HCT116 (cell line): ENCODE measurements at regions not wholly inside any gene's neighbourhood (a gene's known extent, or its start where the extent isn't known, plus 50 kb on each side); places are given as distances from the start of the nearest gene placed in this dataset.

Experiments used
- ATAC-seq: fragments of 200-7000 bp; cut with Tn5 transposase; 2 replicates; pipeline ENCODE4 v1.9.1; 2020; ENCODE audit warnings: mild to moderate bottlenecking, moderate library complexity
- BruUV-seq: library from RNA; stranded (reverse); fragments of 400-500 nt; replicated peaks from 2 replicates; lab custom pipeline; 2021; lab: Mats Ljungman, UMichigan
- CTCF ChIA-PET: fragments of 300-600 bp; sonication (Branson Sonifier 250); formaldehyde crosslinking; loops from one replicate; lab custom pipeline; 2021; ENCODE audit warnings: antibody characterized with exemption; lab: Charles Lee
- POLR2A ChIA-PET: fragments of 300-600, 350-600 bp; sonication (Branson Sonifier 250); formaldehyde crosslinking; loops from one replicate; lab custom pipeline; 2021; ENCODE audit warnings: antibody characterized with exemption; lab: Charles Lee
- RAD21 ChIA-PET, 2 experiments: fragments of 300-600 bp; sonication (Branson Sonifier 250); formaldehyde crosslinking; loops; one replicate each; lab custom pipeline; 2023; ENCODE audit warnings: low total read pairs in 2 of 2; ENCODE audit not compliant: uncharacterized antibody in 2 of 2, unreplicated experiment in 2 of 2, low non-redundant PET in 1 of 2; lab: Charles Lee
- DNase-seq: peaks from one replicate; pipeline ENCODE4 v3.0.0-alpha.2; 2010; ENCODE audit warnings: low read depth, low spot score
- H2AFZ ChIP-seq: fragments of 200-600 bp; shearing (Covaris generic), sonication (generic); 2 replicates; pipeline ENCODE4 v1.6.1; 2017; ENCODE audit warnings: low read depth, mixed run types, mixed read lengths, antibody characterized with exemption, low read length; ENCODE audit not compliant: poor library complexity, severe bottlenecking
- H3K27ac ChIP-seq: 2 replicates; pipeline ENCODE4 v1.5.1; 2012; ENCODE audit warnings: low read depth, low read length
- H3K27me3 ChIP-seq: fragments of 200-600 bp; sonication (generic); 2 replicates; pipeline ENCODE4 v1.6.1; 2016; ENCODE audit warnings: mixed run types, low read length, mixed read lengths; ENCODE audit not compliant: insufficient read depth
- H3K36me3 ChIP-seq, 2 experiments: fragments of 200-500 bp in 1 of 2; fragments of 200-600 bp in 1 of 2; sonication (Bioruptor generic) in 1 of 2; sonication (generic) in 1 of 2; 2 replicates each; pipeline versions ENCODE4 v1.5.1 to v1.6.1; 2014 to 2016; ENCODE audit warnings: low read length in 2 of 2, inconsistent platforms in 1 of 2, mixed read lengths in 1 of 2, mixed run types in 1 of 2; ENCODE audit not compliant: insufficient read depth in 2 of 2, control insufficient read depth in 1 of 2
- H3K4me1 ChIP-seq, 2 experiments: fragments of 200-600 bp in 1 of 2; sonication (generic) in 1 of 2; 2 replicates each; pipeline versions ENCODE4 v1.5.1 to v1.6.1; 2012 to 2017; ENCODE audit warnings: low read length in 2 of 2, inconsistent platforms in 1 of 2, mild to moderate bottlenecking in 1 of 2, mixed read lengths in 1 of 2, mixed run types in 1 of 2, moderate library complexity in 1 of 2; ENCODE audit not compliant: insufficient read depth in 2 of 2, control insufficient read depth in 1 of 2
- H3K4me2 ChIP-seq: fragments of 200-600 bp; sonication (generic); 2 replicates; pipeline ENCODE4 v1.6.1; 2017; ENCODE audit warnings: mixed run types, low read length, mixed read lengths
- H3K4me3 ChIP-seq, 2 experiments: fragments of 200-600 bp in 1 of 2; sonication (generic) in 1 of 2; replicated peaks in 1 of 2; 2 replicates each; pipeline ENCODE4 v1.5.1; 2011 to 2016; ENCODE audit warnings: low read length in 2 of 2, control low read depth in 1 of 2, low read depth in 1 of 2, mild to moderate bottlenecking in 1 of 2, mixed read lengths in 1 of 2, mixed run types in 1 of 2
- H3K79me2 ChIP-seq: fragments of 200-600 bp; sonication (generic); 2 replicates; pipeline ENCODE4 v1.6.1; 2017; ENCODE audit warnings: mild to moderate bottlenecking, mixed run types, low read length, moderate library complexity, mixed read lengths; ENCODE audit not compliant: insufficient read depth
- H3K9ac ChIP-seq: fragments of 200-600 bp; sonication (generic); 2 replicates; pipeline ENCODE4 v1.6.1; 2016; ENCODE audit warnings: low read length, mixed read lengths
- H3K9me2 ChIP-seq: fragments of 200-600 bp; sonication (generic), shearing (Covaris generic); 2 replicates; pipeline ENCODE4 v1.6.1; 2017; ENCODE audit warnings: mixed run types, mild to moderate bottlenecking, moderate library complexity; ENCODE audit not compliant: insufficient read depth
- H3K9me3 ChIP-seq, 2 experiments: fragments of 200-500 bp in 1 of 2; fragments of 200-600 bp in 1 of 2; sonication (Bioruptor generic) in 1 of 2; sonication (generic) in 1 of 2; 2 replicates each; pipeline ENCODE4 v1.6.1; 2014 to 2017; ENCODE audit warnings: low read length in 2 of 2, mixed read lengths in 2 of 2, inconsistent platforms in 1 of 2, low read depth in 1 of 2, mild to moderate bottlenecking in 1 of 2, mixed run types in 1 of 2, moderate library complexity in 1 of 2; ENCODE audit not compliant: control insufficient read depth in 1 of 2, insufficient read depth in 1 of 2
- H4K20me1 ChIP-seq: fragments of 200-600 bp; sonication (generic), shearing (Covaris generic); 2 replicates; pipeline ENCODE4 v1.6.1; 2017; ENCODE audit warnings: mixed run types, mild to moderate bottlenecking, moderate library complexity; ENCODE audit not compliant: insufficient read depth
- ATF3 ChIP-seq: IDR thresholded peaks from 2 replicates; pipeline ENCODE4 v1.6.1; 2012
- ELF1 ChIP-seq: IDR thresholded peaks from 2 replicates; pipeline ENCODE4 v1.6.1; 2012; ENCODE audit warnings: low read depth, borderline replicate concordance
- JUND ChIP-seq: IDR thresholded peaks from 2 replicates; pipeline ENCODE4 v1.6.1; 2012
- RAD21 ChIP-seq: IDR thresholded peaks from 2 replicates; pipeline ENCODE4 v1.6.1; 2012; ENCODE audit warnings: low read depth, mild to moderate bottlenecking
- ZNF274 ChIP-seq: fragments of 200-500 bp; sonication (Bioruptor generic); IDR thresholded peaks from 2 replicates; pipeline ENCODE4 v1.6.1; 2014; ENCODE audit warnings: mild to moderate bottlenecking, low read depth, low read length, inconsistent platforms
- intact Hi-C: fragments of 100-400 bp; cut with micrococcal nuclease; formaldehyde crosslinking; loops from 2 replicates; pipeline ENCODE4 v1.10.0; 2022
- TF ChIP-seq, protein P1 (sequence below): IDR thresholded peaks from 2 replicates; pipeline ENCODE4 v1.6.1; 2011; ENCODE audit warnings: mild to moderate bottlenecking, low read length, moderate library complexity; ENCODE audit not compliant: insufficient replicate concordance; ENCODE audit errors: extremely low read depth

GRCh38 chr16:59701963-59702930 lies 968.1 kb upstream of the GOT2 start:
- no peaks in the 10 kb centered on the region for H3K36me3 ChIP-seq
- no peaks in the 10 kb centered on the region for H3K79me2 ChIP-seq
- no peaks in the 10 kb centered on the region for H3K4me1 ChIP-seq
- no peak overlapping the region for H3K4me2 ChIP-seq
- H3K9ac ChIP-seq: no peak overlapping the region
- H3K27ac ChIP-seq: no peak overlapping the region
- no TSS peak for BruUV-seq
- POLR2A ChIA-PET: no interaction called here
- H3K9me3 ChIP-seq: peaks cover 6% of the 10 kb centered on the region in 2 experiments; a peak in 2 of 4 replicates
- DNase-seq (no peak), ATAC-seq (no peak)
- CTCF ChIA-PET: no interaction called here
- TF ChIP-seq RAD21: no peak
- no peak for TF ChIP-seq JUND
- no peak for TF ChIP-seq ZNF274
- TF ChIP-seq ELF1: no peak
- TF ChIP-seq, protein P1, sequence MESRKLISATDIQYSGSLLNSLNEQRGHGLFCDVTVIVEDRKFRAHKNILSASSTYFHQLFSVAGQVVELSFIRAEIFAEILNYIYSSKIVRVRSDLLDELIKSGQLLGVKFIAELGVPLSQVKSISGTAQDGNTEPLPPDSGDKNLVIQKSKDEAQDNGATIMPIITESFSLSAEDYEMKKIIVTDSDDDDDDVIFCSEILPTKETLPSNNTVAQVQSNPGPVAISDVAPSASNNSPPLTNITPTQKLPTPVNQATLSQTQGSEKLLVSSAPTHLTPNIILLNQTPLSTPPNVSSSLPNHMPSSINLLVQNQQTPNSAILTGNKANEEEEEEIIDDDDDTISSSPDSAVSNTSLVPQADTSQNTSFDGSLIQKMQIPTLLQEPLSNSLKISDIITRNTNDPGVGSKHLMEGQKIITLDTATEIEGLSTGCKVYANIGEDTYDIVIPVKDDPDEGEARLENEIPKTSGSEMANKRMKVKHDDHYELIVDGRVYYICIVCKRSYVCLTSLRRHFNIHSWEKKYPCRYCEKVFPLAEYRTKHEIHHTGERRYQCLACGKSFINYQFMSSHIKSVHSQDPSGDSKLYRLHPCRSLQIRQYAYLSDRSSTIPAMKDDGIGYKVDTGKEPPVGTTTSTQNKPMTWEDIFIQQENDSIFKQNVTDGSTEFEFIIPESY: no peak
- TF ChIP-seq ATF3: no peak
- no peak overlapping the region for H3K4me3 ChIP-seq
- H4K20me1 ChIP-seq: no peaks in the 10 kb centered on the region
- RAD21 ChIA-PET: no interaction called here
- no peak overlapping the region for H2AFZ ChIP-seq
- no peaks in the 10 kb centered on the region for H3K9me2 ChIP-seq
- intact Hi-C loops: no loop called here
- H3K27me3 ChIP-seq: no peaks in the 10 kb centered on the region
